GM12891 (cell line): ENCODE measurements at regions not wholly inside any gene's neighbourhood (a gene's known extent, or its start where the extent isn't known, plus 50 kb on each side); places are given as distances from the start of the nearest gene placed in this dataset.
A peak's percentile ranks its signal among the peaks of the same experiment; 100 is the strongest.
"Not testable (repeated sequence)": the region's sequence is repeated elsewhere in the genome, so short reads cannot be mapped to it uniquely, and the experiment has no call there.

Experiments used
- DNase-seq: peaks from one replicate; pipeline ENCODE4 v3.0.0; 2011; ENCODE audit warnings: low spot score; ENCODE audit not compliant: insufficient read length
- FAIRE-seq: peaks from 2 replicates; lab custom pipeline; 2011; peaks lifted over from hg19 to GRCh38; lab: Jason Lieb, UNC
- PAX5 ChIP-seq: IDR thresholded peaks from 2 replicates; pipeline ENCODE4 v1.6.1; 2011; ENCODE audit warnings: low read length, moderate library complexity, mild to moderate bottlenecking; ENCODE audit not compliant: insufficient read depth, severe bottlenecking
- POLR2A ChIP-seq: IDR thresholded peaks from 2 replicates; pipeline ENCODE4 v1.6.1; 2011; ENCODE audit warnings: low read depth, low read length, control low read depth
- POLR2AphosphoS5 ChIP-seq: IDR thresholded peaks from 2 replicates; pipeline ENCODE4 v1.6.1; 2011; ENCODE audit warnings: low read depth, low read length, control low read depth
- POU2F2 ChIP-seq: IDR thresholded peaks from 2 replicates; pipeline ENCODE4 v1.6.1; 2011; ENCODE audit warnings: low read depth, mild to moderate bottlenecking, control low read depth, low read length, moderate library complexity
- SPI1 ChIP-seq: IDR thresholded peaks from 2 replicates; pipeline ENCODE4 v1.6.1; 2011; ENCODE audit warnings: low read depth, low read length, control low read depth
- TAF1 ChIP-seq: IDR thresholded peaks from 2 replicates; pipeline ENCODE4 v1.6.1; 2011; ENCODE audit warnings: low read depth, low read length, control low read depth

GRCh38 chr9:105984714-105985113 is 290.4 kb downstream of the TMEM38B start:
- FAIRE-seq (no peak), DNase-seq (no peak)
- no peak for TF ChIP-seq POLR2A

- FAIRE-seq, result no peak
- DNase-seq, result no peak
- TF ChIP-seq POLR2AphosphoS5, result no peak
- no peak for TF ChIP-seq PAX5
- no peak for TF ChIP-seq SPI1
Measured at GRCh38 chr9:105993116-105993854, 298.9 kb downstream of the TMEM38B start.

GRCh38 chr9:105993921-105994715 is 299.8 kb downstream of the TMEM38B start:
- no peak for TF ChIP-seq POU2F2
- TF ChIP-seq TAF1, result no peak
- no peak for TF ChIP-seq POLR2AphosphoS5
- no peak for TF ChIP-seq PAX5
- no peak for TF ChIP-seq SPI1
- TF ChIP-seq POLR2A, result no peak
- FAIRE-seq, result no peak
- no peak for DNase-seq

- FAIRE-seq, result no peak
- no peak for TF ChIP-seq PAX5
- no peak for DNase-seq
Measured at GRCh38 chr9:105994970-105995369, 300.6 kb downstream of the TMEM38B start.

- TF ChIP-seq POU2F2 (no peak), TAF1 (no peak), POLR2AphosphoS5 (no peak), PAX5 (no peak), POLR2A (no peak)
- DNase-seq (no peak), FAIRE-seq (no peak)
Measured at GRCh38 chr9:106017198-106017740, 322.9 kb downstream of the TMEM38B start.

- TF ChIP-seq TAF1 (no peak), PAX5 (no peak), POU2F2 (no peak)
- FAIRE-seq (no peak), DNase-seq (no peak)
Measured at GRCh38 chr9:106019039-106019680, 324.8 kb downstream of the TMEM38B start.

GRCh38 chr9:106019702-106020101 is 325.4 kb downstream of the TMEM38B start:
- DNase-seq (no peak), FAIRE-seq (no peak)
- TF ChIP-seq POLR2AphosphoS5, result no peak
- no peak for TF ChIP-seq POU2F2
- no peak for TF ChIP-seq TAF1
- no peak for TF ChIP-seq SPI1
- TF ChIP-seq PAX5, result no peak
- TF ChIP-seq POLR2A, result no peak

- DNase-seq, result no peak
- no peak for TF ChIP-seq TAF1
- no peak for TF ChIP-seq POLR2A
- TF ChIP-seq POLR2AphosphoS5, result no peak
- no peak for FAIRE-seq
Measured at GRCh38 chr9:106020186-106020585, 325.8 kb downstream of the TMEM38B start.

GRCh38 chr9:106023455-106023854 is 329.1 kb downstream of the TMEM38B start:
- FAIRE-seq, result no peak
- DNase-seq, result no peak
- TF ChIP-seq POLR2A (no peak), SPI1 (peak; percentile 25; the same call in 1 of the 2 replicates)

- TF ChIP-seq POU2F2 (no peak), PAX5 (no peak), POLR2A (no peak), TAF1 (no peak), POLR2AphosphoS5 (no peak), SPI1 (no peak)
- FAIRE-seq (no peak), DNase-seq (no peak)
Measured at GRCh38 chr9:106025453-106025852, 331.1 kb downstream of the TMEM38B start.

GRCh38 chr9:106030146-106030545 is 335.8 kb downstream of the TMEM38B start:
- DNase-seq, FAIRE-seq: not testable (repeated sequence)
